Suppressor macrophage (primary cell): ENCODE measurements at regions not wholly inside any gene's neighbourhood (a gene's known extent, or its start where the extent isn't known, plus 50 kb on each side); places are given as distances from the start of the nearest gene placed in this dataset.
A peak's percentile ranks its signal among the peaks of the same experiment; 100 is the strongest.
"Not testable (repeated sequence)": the region's sequence is repeated elsewhere in the genome, so short reads cannot be mapped to it uniquely, and the experiment has no call there.

Experiments
- DNase-seq, 4 experiments: peaks; one replicate each; pipeline ENCODE4 v3.0.0-alpha.2; 2020 to 2022

GRCh38 chr3:75129101-75129500 lies 514.6 kb upstream of the CNTN3 start:
- no peak for DNase-seq

DNA sequence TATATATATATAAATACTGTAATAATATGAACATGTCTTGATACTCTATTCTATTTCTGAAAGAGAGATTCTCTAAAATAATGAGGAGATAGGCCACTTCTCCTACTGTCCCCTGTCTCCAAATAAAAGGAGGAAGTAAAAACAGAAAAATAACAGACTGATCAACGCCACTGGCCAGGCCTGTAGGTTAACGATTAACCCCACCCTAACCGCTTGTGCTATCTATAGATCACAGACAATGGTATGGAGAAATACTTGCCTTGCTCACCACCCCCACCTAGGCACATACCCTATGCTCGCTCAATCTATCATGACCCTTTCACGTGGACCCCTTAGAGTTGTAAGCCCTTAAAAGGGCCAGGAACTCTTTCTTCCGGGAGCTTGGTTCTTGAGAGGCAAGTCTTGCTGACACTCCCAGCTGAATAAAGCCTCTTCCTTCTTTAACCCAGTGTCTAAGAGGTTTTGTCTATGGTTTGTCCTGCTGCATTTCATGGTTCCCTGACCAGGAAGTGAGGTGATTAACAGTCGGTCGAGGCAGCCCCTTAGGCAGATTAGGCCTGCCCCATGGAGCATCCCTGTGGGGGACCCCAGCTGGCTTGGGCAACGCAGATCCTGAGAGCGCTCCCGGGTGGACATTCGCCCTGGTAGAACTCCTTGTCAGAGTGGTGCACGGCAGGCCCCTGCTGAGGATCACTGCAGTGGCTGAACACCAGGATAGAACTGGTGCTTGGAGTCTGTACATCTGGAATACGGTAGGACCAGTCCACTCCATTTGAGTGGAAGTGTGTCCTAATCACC lies 521.8 kb upstream of the CNTN3 start:
- no peak for DNase-seq

DNA sequence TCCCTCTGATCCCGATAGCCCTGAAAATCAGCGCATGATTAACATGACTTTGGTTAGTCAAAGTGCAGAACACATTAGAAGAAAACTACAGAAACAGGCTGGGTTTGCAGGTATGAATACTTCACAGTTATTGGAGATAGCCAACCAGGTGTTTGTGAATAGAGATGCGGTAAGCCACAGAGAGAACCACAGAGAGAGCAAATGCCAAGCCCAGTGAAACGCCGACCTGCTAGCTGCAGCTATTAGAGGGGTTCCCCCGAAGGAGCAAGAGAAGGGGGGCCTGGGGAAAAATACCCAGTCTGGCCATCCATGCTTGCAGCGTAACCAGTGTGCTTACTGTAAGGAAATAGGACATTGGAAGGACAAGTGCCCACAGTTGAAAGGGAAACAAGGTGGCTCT lies 523.9 kb upstream of the CNTN3 start:
- no peak for DNase-seq

GRCh38 chr3:75140904-75141615 lies 523.1 kb upstream of the FRG2C start:
- no peak for DNase-seq

- DNase-seq = no peak
Observed at GRCh38 chr3:75144406-75144805, 519.7 kb upstream of the FRG2C start.

- peak in 1 of 4 experiments; percentile 3 for DNase-seq
Observed at GRCh38 chr3:75171630-75172230, 492.4 kb upstream of the FRG2C start.

GRCh38 chr3:75176937-75177336 lies 487.2 kb upstream of the FRG2C start:
- no peak for DNase-seq

- no peak for DNase-seq
Observed at GRCh38 chr3:75180235-75180944, 483.7 kb upstream of the FRG2C start.

- DNase-seq = no peak
Observed at GRCh38 chr3:75180945-75181298, 483.2 kb upstream of the FRG2C start.

GRCh38 chr3:75188962-75189361 lies 475.2 kb upstream of the FRG2C start:
- DNase-seq = no peak

GRCh38 chr3:75192146-75192616 lies 471.9 kb upstream of the FRG2C start:
- peak; percentile 64 to 79 (median 74) for DNase-seq

GRCh38 chr3:75193797-75194196 lies 470.3 kb upstream of the FRG2C start:
- DNase-seq = no peak

GRCh38 chr3:75214332-75214731 lies 449.8 kb upstream of the FRG2C start:
- DNase-seq = not testable (repeated sequence)

DNA sequence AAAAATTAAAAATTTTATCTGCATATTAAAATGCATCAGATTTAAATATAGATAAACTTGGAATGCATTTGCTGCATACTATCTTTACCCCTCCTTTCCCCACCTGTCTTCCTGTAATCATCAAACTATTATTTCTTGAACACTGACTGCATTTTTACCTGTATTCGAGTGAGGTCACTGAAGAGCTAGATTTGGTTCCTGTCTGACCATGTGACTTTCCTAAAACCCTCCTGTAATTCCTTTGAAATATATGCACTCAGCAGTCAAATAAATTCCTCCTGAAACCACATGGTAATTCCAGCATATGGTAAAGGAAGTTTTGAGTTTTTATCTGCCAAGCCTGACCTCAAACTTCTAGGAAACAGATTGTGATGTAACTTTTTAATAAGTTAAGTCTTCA lies 445.6 kb upstream of the FRG2C start:
- no peak for DNase-seq

- no peak for DNase-seq
Observed at GRCh38 chr3:75220932-75221331, 443.2 kb upstream of the FRG2C start.

DNA sequence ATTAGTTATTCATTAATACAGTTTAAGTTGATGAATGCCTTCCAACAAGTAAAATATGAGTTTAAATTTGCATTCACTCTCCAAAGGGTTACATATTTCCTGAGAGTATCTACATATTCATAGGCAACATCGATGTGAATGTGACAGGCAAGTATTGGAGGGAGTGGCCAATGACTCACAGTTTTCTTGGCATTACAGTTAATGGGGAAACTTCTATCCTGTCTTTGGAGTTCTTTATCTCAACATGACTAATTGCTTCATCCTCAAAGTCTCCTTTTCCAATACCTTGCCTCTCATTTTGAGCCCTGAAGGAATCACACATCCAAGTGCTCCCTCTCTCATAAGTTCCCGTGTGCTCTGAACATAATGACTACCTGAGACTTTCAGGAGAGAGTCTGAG lies 439.7 kb upstream of the FRG2C start:
- DNase-seq = no peak

- no peak for DNase-seq
Observed at GRCh38 chr3:75232216-75232615, 431.9 kb upstream of the FRG2C start.

DNA sequence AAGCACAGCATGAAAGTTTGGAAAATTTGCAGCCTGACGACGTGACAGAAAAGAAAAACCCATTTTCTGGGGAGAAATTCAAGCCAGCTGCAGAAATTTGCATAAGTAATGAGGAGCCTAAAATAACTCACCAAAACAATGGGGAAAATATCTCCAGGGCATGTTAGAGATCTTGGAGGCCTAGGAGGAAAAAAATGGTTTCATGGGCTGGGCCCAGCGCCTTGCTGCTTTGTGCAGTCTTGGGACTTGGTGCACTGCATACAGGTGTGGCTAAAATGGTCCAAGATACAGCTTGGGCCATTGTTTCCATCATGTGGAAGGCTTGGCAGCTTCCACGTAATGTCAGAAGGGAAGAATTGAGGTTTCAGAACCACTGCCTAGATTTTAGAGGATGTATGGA lies 428.5 kb upstream of the FRG2C start:
- no peak for DNase-seq

DNA sequence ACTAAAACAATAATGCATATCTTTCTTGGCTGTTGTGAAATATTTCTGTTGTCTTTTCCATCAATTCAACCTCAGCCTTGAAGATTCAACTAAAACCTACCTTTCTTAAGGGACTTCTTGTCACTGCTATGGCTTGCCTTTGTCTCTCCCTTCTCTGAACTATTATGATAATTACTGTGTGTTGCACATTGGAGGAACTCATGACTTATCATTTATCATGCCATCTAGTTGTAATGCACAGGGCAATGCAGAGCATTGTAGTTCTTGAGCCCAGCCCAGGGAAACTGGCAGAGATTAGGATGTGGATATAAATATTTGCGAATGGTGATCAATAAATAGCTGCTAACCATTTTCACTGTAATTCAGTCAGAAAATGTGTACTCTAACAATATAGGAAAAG lies 427.1 kb upstream of the FRG2C start:
- no peak for DNase-seq

GRCh38 chr3:75237477-75237876 lies 426.7 kb upstream of the FRG2C start:
- no peak for DNase-seq

GRCh38 chr3:75241226-75241962 lies 422.7 kb upstream of the FRG2C start:
- peak in 3 of 4 experiments; percentile 15 to 27 (median 16) for DNase-seq

GRCh38 chr3:75242012-75242735 lies 422.0 kb upstream of the FRG2C start:
- DNase-seq = peak; percentile 19 to 73 (median 65)
